Mesothelial cell of epicardium (in vitro differentiated cells): ENCODE measurements at regions not wholly inside any gene's neighbourhood (a gene's known extent, or its start where the extent isn't known, plus 50 kb on each side); places are given as distances from the start of the nearest gene placed in this dataset.
"Not testable (repeated sequence)": the region's sequence is repeated elsewhere in the genome, so short reads cannot be mapped to it uniquely, and the experiment has no call there.

Experiments
- DNase-seq, 2 experiments: peaks; one replicate each; pipeline ENCODE4 v3.0.0; 2021; ENCODE audit warnings: low spot score in 2 of 2; ENCODE audit not compliant: unreplicated experiment in 2 of 2
- H3K27ac Mint-ChIP-seq: 2 replicates; pipeline ENCODE4 v1.8.0; 2021; ENCODE audit warnings: mixed read lengths
- H3K27me3 Mint-ChIP-seq: 2 replicates; pipeline ENCODE4 v1.8.0; 2021; ENCODE audit warnings: low read depth, mixed read lengths
- H3K36me3 Mint-ChIP-seq: 2 replicates; pipeline ENCODE4 v1.8.0; 2021; ENCODE audit warnings: mixed read lengths
- H3K4me1 Mint-ChIP-seq: 2 replicates; pipeline ENCODE4 v1.8.0; 2021; ENCODE audit warnings: mixed read lengths
- H3K4me3 Mint-ChIP-seq: 2 replicates; pipeline ENCODE4 v1.8.0; 2021; ENCODE audit warnings: mild to moderate bottlenecking, moderate library complexity, mixed read lengths
- H3K9me3 Mint-ChIP-seq: 2 replicates; pipeline ENCODE4 v1.8.0; 2021; ENCODE audit warnings: mixed read lengths
- TF ChIP-seq, protein P1 (sequence below): fragments of 200-600 bp; sonication (generic); IDR thresholded peaks from one replicate; pipeline ENCODE4 v1.5.0; 2021; ENCODE audit warnings: antibody characterized with exemption; ENCODE audit not compliant: unreplicated experiment

DNA sequence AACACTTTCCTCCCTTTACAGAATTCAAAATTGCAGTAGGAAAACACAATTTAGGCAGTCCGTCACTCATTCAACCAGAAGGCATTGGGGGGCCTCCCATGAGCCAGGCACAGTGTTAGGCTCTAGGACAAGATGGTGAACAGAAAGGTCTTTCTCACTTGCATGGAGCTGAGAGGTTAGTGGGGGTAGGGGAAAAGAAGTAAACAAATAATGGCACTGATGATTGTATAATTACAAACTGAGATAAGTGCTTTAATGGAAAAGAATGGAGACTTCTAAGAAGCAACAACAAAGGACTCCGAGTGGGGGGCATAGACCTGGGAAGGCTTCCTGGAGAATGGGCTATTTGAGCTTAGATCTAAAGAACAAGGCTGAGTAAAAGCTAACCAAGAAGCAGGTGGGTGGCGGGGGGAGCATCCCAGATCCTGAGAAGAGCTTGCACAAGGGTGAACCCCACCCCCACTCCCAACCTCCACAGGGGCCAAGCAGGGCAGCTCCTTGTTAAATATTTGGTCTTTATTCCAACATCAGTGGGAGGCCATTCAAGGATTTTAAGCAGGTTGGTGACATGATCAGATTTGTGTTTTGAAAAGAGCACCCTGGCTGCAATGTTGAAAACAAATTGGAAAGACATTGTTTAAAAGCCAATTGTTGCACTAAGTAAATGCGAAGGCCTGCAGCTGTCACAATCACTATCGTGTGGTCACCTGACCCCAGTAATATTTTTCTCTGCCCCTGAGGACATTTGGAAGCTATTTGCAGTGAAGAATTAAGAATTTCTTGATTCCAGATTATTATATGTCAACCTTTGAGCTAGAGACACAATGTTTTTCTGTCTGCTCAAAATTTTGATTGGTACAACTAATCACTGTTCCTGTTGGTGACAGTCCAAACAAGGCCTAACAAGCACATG lies 73.9 kb upstream of the EFNA5 start:
- Mint-ChIP-seq H3K27ac (no peak overlapping the region), H3K4me1 (no peaks in the 10 kb centered on the region), H3K27me3 (no peaks in the 10 kb centered on the region), H3K4me3 (no peak overlapping the region), H3K9me3 (peaks cover 17% of the 10 kb centered on the region), H3K36me3 (no peaks in the 10 kb centered on the region)
- no peak for DNase-seq
- TF ChIP-seq, protein P1, sequence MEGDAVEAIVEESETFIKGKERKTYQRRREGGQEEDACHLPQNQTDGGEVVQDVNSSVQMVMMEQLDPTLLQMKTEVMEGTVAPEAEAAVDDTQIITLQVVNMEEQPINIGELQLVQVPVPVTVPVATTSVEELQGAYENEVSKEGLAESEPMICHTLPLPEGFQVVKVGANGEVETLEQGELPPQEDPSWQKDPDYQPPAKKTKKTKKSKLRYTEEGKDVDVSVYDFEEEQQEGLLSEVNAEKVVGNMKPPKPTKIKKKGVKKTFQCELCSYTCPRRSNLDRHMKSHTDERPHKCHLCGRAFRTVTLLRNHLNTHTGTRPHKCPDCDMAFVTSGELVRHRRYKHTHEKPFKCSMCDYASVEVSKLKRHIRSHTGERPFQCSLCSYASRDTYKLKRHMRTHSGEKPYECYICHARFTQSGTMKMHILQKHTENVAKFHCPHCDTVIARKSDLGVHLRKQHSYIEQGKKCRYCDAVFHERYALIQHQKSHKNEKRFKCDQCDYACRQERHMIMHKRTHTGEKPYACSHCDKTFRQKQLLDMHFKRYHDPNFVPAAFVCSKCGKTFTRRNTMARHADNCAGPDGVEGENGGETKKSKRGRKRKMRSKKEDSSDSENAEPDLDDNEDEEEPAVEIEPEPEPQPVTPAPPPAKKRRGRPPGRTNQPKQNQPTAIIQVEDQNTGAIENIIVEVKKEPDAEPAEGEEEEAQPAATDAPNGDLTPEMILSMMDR: no peak

DNA sequence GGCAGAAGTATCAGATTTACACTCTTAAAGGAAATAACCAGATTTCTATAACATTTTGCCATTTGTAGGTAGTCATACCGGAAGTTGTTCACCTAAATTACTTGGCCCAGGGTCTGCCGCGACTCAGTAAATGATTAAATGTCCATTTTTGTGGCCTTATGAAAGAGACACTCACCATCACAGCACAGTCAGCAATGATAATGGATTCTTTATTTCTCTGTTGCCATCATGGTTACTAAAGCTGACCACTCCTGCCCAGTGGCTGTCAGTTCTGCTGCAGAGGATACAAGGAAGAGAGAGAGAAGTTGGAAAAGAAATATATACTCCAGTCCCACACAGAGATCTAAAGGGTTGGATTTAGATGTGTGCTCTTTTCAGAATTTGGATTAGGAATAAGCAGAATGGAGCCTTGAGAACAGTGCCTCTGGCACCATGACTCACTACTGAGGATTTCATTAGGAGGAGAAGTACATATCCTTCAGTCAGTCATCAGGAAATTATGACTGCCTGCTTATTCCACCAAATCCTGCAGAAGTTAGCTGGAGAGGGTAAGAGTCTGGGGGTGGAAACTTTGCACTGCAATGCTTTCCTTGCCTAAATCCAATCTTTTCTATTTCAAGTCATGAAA lies 72.8 kb upstream of the EFNA5 start:
- H3K4me1 Mint-ChIP-seq: no peaks in the 10 kb centered on the region
- no peak overlapping the region for H3K27ac Mint-ChIP-seq
- no peaks in the 10 kb centered on the region for H3K36me3 Mint-ChIP-seq
- no peaks in the 10 kb centered on the region for H3K27me3 Mint-ChIP-seq
- no peak for DNase-seq
- H3K9me3 Mint-ChIP-seq: peaks cover 17% of the 10 kb centered on the region
- H3K4me3 Mint-ChIP-seq: no peak overlapping the region
- TF ChIP-seq, protein P1: no peak

- TF ChIP-seq, protein P1: no peak
- Mint-ChIP-seq H3K9me3 (peaks cover 17% of the 10 kb centered on the region), H3K36me3 (no peaks in the 10 kb centered on the region), H3K4me3 (no peak overlapping the region), H3K27me3 (no peaks in the 10 kb centered on the region), H3K4me1 (no peaks in the 10 kb centered on the region), H3K27ac (no peak overlapping the region)
- no peak for DNase-seq
Measured at GRCh38 chr5:107739661-107740060, 68.9 kb upstream of the EFNA5 start.

DNA sequence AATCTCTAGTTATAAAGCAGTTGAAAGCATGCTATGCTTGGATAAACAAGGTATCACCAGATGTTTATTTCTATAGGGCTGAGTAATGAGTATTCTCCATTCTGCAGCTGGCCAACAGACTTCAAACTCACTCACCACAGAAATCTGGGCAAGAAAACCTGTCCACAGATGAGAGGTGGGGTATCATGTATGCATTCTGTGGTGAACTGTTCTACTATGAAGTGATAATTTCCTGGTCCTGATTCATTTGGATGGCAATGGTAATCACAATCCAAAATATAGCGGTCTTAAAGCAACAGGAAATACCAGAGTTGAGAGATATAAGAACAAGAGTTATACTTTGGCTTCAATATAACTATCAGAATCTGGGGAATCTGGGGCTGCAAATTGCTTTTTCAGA lies 65.9 kb upstream of the EFNA5 start:
- no peak for DNase-seq
- H3K27me3 Mint-ChIP-seq: no peaks in the 10 kb centered on the region
- no peak overlapping the region for H3K27ac Mint-ChIP-seq
- no peaks in the 10 kb centered on the region for H3K4me1 Mint-ChIP-seq
- TF ChIP-seq, protein P1: no peak
- peaks cover 18% of the 10 kb centered on the region for H3K9me3 Mint-ChIP-seq
- no peak overlapping the region for H3K4me3 Mint-ChIP-seq
- H3K36me3 Mint-ChIP-seq: no peaks in the 10 kb centered on the region

- not testable (repeated sequence) for H3K4me1 Mint-ChIP-seq, H3K4me3 Mint-ChIP-seq, H3K27me3 Mint-ChIP-seq, H3K36me3 Mint-ChIP-seq, H3K27ac Mint-ChIP-seq, DNase-seq
- H3K9me3 Mint-ChIP-seq: peaks cover 15% of the 10 kb centered on the region
Measured at GRCh38 chr5:107736089-107736488, 65.4 kb upstream of the EFNA5 start.

DNA sequence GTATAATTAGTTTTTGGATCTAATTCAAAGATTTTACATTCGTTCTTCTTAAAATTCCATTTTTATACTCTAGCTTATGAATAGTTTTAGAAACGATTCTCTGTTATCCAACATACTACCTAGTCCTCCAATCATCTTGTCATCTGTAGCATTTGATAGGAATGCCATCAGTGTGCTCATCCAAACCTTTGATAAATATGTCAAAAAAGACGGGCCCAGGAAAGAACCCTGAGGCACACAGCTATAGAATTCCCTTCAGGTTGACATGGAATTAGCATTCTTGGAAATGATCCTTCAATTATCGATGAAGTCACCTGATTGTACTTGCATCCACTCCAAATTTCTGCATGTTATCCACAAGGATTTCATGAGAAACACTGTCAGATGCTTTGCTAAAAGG lies 64.8 kb upstream of the EFNA5 start:
- H3K4me1 Mint-ChIP-seq: no peaks in the 10 kb centered on the region
- no peaks in the 10 kb centered on the region for H3K36me3 Mint-ChIP-seq
- DNase-seq: no peak
- H3K9me3 Mint-ChIP-seq: peaks cover 10% of the 10 kb centered on the region
- H3K27me3 Mint-ChIP-seq: no peaks in the 10 kb centered on the region
- TF ChIP-seq, protein P1: no peak
- no peak overlapping the region for H3K27ac Mint-ChIP-seq
- H3K4me3 Mint-ChIP-seq: no peak overlapping the region
